Embryonic facial prominence (tissue), 1 donor: ENCODE measurements at regions not wholly inside any gene's neighbourhood (a gene's known extent, or its start where the extent isn't known, plus 50 kb on each side); places are given as distances from the start of the nearest gene placed in this dataset.
A peak's percentile ranks its signal among the peaks of the same experiment; 100 is the strongest.
"Not testable (repeated sequence)": the region's sequence is repeated elsewhere in the genome, so short reads cannot be mapped to it uniquely, and the experiment has no call there.

ENCODE experiments used
- DNase-seq: peaks from one replicate; pipeline ENCODE4 v3.0.0-alpha.2; 2016; ENCODE audit errors: extremely low spot score

DNA sequence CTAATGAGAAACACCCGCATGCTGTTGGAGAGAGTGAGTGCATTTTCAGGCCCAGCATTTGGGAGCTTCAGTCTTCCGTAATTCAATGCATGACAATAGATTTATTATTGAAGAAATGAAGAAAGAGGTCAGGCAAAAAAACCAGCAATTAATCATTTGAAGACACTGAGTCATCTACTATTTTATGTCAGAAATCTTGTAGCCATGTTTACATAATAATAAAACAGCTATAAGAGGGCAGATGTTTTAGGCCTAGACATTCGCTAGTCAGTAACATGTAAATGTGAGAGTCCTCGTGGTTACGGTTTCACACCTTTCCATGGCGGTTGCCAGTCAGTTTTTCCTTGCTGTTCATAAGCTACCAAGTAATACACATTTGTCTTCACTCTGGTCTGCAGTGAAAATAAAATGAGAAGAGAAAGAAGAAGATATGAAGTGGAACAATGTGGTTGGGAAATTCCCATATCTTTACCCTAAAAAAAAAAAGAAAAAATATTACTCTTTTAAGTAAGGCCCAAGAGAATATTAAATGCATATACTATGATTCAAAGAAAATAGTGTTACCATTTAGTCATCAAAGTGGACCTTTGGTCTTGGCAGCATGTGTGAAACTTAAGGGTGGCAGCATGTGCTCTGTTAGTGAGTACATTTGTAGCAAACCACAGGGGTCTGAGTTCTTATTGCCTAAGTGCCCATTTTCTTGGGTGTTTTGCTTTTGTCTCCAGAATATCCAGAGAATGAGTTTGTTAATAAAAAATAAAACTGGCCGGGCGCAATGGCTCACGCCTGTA is 140.5 kb upstream of the TBL1XR1 start:
- DNase-seq, result no peak

DNA sequence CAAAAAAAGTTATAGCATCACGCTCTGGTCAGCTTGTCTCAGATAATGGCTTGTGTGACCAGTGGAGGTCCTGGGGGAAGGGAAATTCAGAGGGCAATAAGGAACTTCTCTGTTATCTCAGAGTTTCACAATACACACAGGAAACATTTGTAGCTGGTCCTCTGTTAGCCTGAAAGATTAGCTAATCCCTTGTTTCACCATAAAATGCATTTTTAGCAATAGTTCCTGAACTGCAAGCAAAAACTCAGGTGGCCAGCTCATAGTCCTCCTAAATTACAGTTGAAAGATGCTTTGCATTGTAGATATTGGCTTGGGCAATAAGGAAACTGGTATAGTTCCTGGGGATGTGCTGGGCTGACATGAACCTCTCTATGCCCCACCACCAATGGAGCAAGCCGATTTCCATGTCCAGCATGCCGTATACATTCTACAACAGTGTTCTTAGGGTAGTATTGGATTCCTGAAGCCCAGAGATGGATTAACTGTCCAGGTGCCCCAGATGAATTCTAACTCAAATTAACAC is 141.5 kb upstream of the TBL1XR1 start:
- no peak for DNase-seq

DNA sequence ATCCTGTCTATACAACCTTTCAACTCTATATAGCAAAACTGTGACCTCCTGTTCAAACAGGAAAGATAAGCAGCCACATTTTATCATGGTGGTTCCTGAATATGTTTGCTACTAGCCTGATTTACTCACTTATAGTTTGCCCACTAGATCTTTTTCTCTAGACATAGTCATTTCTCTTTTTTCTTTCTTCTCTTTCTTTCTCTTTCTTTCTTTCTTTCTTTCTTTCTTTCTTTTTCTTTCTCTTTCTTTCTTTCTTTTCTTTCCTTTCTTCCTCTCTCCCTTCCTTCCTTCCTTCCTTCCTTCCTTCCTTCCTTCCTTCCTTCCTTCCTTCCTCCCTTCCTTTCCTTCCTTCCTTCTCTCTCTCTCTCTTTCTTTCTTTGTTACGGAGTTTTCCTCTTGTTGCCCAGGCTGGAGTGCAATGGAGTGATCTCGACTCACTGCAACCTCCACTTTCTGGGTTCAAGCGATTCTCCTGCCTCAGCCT is 142.0 kb upstream of the TBL1XR1 start:
- not testable (repeated sequence) for DNase-seq

DNA sequence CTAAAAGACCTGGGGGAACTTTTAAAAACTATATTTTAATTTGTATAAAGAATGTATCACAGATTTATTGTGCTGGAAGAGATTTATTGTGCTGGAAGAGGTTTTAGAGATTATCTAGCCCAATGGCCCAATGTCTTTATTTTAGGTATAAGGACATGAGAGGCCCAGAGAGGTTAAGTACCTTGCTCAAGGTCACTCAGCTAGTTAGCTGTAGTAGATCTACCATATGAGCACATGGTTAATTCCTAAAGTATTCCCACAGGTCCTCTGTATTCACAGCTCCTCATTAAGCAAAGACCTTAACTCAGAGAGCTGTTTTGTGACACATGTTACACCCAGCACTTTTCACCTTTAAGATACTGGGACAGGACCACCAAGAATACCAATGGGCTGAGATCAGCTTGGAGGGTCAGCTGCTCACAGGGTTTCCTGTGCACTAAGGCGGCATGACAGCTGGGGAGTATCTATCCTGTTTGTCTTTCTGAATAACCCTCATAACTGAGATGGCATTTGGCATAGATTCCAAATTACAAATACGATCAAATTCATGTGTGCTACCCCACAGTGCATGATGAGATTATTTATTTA is 143.1 kb upstream of the TBL1XR1 start:
- DNase-seq, result no peak

DNA sequence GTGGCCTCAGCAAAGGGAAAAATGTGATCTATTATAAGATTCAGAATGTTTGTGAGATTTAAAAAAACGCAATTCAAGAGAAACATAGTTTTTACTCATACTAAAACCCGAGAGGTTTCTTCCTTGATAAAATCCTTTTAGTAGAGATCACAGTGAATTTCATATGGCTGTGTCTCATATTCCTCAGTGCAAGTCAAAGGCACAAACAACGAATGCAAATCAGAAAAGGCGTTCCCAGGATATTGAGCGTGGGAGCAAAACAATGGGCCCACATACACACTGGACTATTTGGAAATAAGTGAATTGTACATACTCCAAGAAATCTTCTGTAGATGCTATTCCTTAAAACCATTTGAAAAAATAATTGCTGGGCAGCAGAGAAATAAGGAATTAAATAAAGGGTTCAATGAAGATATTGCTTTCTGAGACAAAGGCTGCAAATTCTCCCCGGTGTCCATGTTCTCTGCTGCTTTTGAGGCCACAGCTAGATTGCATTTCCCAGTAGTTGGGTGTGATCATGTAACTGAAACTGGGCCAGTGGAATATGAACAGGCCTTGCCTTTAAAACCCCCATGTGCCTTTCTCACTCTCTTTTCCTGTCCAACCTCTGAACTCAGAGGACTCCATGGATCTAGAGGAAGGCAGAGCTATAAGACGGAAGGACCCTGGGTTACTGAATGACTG is 144.6 kb upstream of the TBL1XR1 start:
- DNase-seq, result no peak

DNA sequence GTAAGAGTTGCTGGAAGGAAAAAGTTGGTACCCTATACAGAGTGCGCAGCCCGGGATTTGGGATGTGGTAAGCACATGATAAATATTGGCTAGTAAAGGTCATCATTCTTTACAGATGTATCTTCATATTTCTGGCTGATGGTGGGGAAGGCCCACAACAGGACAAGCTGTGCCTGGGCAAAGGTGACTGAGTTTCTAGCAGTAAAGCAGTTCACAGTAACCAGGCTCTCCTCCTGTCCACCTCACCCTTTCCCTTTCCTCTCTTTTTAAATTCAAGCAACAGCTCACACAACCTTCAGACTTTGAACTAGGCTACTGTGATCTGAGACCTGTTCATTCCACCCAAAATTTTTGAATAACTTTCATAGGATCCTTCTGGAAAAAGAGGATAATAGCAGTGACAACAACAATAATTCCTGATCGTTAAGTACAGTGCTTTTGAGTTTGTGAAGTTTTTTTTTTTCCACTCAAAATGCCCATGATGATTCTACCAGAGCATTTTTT is 145.9 kb upstream of the TBL1XR1 start:
- no peak for DNase-seq

DNA sequence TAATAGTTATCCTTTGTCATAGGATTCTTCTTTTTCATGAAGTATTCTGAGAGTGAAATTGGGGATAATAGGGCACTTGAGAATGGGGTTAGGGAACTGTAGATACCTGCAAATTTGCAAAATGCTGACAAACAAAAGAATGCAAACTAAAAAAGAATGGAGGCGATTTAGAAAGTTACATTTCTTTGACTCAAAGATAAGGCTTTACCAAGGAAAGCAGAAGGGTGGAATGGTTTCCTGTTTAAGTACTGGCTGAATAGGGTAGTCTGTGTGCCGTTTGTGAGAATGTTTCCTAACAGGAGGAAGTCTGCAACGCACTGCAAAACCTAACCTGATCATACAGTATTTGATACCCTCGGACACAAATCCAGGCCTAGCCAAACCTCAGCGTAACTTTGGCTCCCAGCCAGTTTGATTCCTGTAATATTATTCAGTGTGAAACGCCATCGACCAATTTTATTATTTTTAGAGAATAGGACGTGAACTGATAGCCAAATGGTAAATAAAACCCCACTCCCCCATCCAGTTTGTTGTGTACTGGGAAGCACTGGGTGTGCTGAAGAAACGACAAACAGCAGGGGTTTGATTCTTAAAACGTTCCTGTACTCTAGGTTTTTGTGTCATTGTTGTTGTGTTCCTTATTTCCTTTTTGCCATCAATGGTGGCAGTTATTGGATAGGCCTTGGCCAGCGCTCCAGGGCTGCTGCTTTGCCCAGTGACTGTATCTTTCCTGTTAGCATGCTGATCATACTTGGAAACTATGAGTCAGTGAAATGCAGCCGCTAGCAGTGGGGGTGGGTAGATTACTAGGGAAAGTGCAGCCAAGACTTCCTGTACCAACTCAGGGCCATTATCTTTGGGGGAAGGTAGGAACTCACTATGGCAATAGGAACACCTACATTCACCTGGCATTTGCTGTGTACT is 148.0 kb upstream of the TBL1XR1 start:
- peak; percentile 79 for DNase-seq

DNA sequence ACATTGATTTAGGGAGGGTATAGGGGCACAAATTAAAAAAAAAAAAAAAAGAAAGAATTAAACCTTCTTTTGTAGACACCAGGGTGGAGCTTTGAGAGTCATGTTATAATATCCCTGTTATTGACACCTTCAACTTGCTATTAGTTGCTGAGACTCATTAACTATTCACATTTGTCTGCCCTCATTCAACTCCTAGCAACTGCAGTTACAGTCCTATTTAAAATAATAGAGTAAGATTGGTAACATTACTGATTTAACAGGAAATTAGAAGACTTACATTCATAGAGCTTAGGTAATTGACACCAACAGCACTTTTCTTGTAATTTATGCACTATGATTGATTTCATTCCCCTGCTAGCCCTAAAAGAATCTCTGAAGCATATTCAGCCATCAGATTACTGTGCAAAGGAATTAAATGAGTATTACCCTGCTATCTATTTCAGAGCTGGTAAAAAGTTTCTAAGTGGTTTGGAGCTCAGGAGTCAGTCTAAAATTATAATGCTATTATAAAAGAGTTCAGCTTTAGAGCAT is 148.8 kb upstream of the TBL1XR1 start:
- no peak for DNase-seq

DNA sequence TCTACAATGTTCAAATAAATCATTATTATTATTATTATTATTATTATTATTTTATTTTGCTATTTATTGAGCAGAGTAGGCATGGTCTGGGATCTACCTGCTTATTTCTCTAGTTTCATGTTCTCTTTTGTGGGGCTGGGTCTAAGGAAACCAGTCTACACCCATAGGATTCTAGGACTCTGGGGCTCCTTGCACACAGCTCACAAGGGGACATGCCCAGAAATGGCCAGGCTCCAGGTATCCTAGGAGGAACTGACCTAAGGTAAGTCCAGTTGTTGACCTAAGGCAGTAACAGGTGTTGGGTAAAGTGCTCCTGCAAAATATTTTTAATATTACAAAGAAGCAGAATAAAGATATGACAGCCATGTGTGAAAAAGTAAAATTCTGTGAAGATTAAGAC is 149.6 kb upstream of the TBL1XR1 start:
- no peak for DNase-seq

DNA sequence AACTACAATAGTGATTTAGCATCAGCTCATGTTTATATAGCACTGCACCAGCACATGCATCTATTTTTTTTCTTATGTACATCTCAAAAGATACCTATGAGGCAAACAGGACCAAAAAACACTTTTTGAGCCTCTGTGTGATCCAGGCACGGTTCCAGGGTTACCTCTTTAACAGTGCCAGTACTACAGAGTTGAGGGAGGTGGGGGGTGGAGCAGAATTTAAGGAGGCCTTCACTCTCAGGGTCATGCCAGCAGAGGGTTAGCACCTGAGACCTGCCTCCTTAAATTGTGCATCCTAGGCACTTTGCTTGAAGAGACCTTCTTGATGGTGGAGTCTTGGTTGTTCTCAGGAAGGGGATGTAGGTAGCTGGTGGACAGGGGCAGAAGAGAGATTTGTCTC is 150.3 kb upstream of the TBL1XR1 start:
- DNase-seq, result no peak

DNA sequence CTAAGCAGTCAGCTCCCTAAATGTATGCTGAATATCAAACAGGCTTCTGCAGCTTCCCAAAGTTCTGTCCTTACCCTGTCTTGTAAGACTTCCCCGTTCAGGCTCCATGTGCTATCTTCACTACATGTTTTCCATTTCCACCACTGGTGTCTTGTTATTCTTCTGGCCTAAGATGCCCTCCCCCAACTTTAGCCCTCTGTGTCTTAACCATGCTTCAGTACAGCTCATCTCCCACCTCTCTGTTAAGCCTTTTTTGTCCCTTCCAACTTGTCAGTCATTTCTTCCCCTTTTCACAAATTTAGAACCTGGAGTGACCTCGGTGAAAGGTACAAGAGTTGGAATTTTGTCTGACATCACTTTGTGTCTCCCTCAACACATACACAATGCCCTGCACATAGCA is 151.7 kb upstream of the TBL1XR1 start:
- DNase-seq, result no peak

DNA sequence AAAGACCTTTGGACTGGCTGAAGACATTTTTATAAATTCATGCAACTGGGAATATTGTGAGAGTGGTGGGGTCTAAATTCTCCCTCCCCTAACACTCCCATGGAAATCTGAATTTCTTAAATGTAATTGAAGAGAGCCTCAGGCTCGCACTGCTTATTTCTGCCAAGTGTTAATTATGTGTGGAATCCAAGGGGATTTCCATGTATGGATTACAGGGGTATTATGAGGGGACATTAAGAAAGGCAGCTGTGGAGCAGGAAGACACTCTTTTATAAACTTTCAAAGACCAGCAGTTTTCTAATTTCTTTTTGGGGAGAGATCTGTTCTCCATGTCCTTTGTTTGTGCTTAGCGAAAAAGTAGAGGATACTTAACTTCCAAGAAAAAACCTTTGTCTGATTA is 152.1 kb upstream of the TBL1XR1 start:
- DNase-seq, result no peak

DNA sequence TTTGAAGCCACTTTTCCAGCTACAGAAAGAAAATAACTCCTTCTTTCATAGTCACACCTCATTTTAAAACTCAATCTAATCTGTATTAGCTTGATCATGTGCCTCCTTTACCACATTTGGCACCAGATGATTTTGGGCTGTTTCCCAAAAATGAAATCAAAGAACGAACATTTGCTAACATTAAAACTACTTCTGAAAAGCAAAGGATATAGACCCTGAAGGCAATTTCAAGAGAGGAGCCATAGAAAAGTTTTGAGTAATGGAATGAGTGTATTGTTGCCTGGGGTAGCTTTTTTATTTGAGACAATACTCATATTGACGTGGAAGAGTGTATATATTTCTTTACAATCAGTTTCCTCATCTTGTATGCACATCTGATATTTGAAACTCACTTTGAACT is 152.8 kb upstream of the TBL1XR1 start:
- no peak for DNase-seq

DNA sequence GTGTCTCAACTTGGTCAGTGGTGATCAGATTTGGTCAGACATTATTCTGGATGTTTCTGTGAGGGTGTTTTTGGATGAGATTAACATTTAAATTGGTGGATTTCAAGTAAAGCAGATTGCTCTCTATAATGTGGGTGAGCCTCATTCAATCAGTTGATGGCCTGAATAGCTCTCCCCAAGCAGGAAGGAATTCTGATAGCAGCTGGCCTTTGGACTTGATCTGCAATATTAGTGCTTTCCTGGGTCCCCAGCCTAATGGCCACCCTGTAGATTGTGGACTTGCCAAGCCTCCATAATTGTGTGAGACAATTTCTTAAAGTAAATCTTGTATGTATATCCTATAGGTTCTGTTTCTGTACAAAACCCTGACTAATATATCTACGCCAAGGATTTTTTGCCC is 153.9 kb upstream of the TBL1XR1 start:
- DNase-seq, result no peak

DNA sequence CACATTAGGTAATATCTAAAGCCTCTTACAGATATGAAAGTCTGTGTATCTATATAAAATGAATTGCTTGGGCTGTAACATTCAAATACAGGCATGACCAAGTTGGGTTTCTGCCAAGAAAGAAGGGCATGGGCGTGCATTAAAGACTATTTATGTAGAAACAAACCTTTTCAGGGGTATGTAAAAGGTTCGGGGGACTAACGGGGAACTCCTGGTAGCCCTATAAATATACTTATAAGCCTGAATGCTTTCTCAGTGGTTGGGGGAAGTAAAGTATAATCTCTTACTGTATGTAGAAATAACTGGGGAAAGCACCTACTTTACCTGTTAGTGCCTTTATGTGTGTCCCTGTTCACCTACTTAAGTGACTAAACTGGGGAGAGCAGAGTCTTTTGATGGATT is 154.5 kb upstream of the TBL1XR1 start:
- DNase-seq, result no peak

DNA sequence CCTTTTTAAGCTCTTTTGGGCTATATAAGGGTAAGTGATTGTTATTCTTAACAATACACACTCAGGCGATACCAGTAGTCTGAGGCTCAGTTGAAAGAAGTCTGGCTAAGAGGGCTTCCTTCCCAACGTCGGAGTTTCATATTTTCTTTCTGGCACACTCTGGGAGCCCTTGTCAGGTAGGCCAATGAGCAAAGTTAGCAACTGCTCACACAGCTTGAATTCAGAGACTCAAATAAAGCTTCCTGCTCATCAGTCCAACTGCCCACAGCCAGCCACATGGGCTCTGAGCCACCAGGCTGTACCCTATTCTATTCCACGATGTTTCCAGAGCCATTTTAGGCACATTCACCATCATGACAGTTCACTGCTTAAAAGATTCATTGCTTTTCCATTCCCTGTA is 155.1 kb upstream of the TBL1XR1 start:
- no peak for DNase-seq

DNA sequence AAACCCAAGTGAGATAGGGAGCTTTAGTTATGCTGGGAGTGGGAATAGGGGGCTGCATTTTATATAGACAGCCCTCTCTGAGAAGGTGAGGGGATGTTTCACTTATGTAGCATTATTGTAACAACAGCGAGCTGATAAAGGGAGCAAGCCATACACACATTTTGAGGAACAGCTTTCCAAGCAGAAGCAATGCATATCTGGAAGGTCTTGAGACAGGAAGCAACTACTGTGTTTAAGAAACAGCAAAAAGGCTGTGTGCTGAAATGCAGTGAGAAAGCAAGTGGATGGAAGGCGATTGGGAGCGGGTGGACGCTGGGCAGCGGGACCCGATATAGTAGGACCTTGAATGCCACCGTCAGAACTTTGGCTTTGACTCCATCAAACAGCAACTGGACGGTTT is 155.9 kb upstream of the TBL1XR1 start:
- DNase-seq, result no peak

DNA sequence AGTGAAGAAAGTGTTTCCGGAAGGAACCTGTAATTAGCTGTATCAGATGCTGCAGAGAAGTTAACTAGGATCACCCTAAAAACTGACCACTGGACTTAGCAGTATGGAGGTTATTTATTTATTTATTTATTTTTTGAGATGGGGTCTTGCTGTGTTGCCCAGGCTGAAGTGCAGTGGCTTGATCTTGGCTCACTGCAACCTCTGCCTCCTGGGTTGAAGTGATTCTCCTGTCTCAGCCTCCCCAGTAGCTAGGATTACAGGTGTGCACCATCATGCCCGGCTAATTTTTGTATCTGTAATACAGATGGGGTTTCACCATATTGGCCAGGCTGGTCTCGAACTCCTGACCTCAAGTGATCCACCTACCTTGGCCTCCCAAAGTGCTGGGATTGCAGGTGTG is 156.6 kb upstream of the TBL1XR1 start:
- DNase-seq, result not testable (repeated sequence)

DNA sequence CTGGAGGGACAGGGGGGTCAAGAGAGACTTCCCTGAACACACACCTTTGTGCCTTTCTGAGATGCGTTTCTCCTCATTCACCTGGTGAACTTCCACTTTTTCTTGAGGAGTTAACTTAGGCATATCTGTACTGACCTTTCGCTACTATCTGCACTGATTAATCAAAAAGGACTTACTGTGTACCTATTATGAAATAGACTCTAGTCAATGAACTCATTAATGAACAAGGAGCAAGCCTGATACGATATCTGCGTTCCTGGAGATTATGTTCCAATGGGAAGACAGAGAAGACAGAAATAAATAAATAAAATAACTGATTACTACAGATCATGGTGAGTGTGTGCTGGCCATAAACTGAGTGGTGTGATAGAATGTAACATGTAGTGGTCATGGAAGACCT is 157.2 kb upstream of the TBL1XR1 start:
- DNase-seq, result no peak

DNA sequence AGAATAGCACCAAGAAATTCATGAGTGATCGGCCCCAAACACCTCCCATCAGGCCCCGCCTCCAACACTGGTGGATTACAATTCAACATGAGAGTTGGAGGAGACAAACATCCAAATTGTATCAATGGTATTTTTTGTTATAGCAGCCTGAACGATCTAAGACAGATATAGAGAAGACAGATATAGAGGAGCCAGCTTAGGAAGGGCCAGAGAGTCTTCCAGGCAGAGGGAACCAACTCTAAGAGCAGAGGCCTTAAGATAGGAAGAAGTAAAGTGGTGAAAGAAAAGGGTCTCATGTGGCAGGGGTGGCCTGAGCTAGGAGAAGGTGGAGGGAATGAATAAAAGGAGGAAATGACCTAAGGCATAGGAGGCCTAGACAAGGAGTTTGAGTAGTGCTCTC is 158.8 kb upstream of the TBL1XR1 start:
- no peak for DNase-seq

DNA sequence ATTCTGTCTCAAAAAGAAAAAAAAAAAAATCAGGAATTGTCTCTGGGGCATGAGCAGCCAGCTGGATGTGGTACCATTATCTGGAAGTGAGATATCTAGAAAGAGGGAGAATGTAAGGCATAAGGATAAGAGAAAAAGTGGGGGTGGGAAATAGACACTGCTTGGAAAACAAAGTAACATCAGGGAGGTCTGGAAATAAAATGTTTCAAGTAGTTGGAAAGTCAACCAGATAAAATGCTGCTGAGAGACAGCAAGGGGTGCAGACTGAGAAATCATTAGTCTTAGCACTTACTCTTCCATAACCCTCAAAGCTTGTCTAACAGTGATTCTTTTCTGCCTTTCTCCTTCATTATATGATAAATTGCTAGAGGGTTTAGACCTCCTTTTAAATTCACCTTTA is 159.7 kb upstream of the TBL1XR1 start:
- no peak for DNase-seq
